ENCODE measurements at regions not wholly inside any gene's neighbourhood (a gene's known extent, or its start where the extent isn't known, plus 50 kb on each side); places are given as distances from the start of the nearest gene placed in this dataset.

DNA sequence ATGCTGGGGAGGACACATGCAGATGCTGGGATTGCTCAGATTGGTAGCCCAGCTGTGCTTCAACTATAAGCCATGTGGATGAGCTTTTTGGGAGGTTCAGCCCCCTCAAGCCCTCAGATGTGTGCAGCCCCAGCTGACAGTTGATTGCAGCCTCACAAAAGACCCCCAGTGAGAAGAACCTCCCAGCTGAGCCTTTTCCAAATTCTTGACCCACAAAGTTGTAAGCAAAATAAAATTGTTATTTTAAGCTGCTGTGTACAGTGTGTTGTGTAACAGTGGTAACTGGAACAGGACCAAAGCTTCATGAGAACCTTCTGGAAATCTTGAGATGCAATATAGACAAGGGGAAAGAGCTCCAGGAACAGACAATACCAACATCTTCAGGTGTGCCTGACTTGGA lies 156.8 kb upstream of the IRX3 start:
- no peak for DNase-seq (ENCODE audit: low read depth)

DNA sequence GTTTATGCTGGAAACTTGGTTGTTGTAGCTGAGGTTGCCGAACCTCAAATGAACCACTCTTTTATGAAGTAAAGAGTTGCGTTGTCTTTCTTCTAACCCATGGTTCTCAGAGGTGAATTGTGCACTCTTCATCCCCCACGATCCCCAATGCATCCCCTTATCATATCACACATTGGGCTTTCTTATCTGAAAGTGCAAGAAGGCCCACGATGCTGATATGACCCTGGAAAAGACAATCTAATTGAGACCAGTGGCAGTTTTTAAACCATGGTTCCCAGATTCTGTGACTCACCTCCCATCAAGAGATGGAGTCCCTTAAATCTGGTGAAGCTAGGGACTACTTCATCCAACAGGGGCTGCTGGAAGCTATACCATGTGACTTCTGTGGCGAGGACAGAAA lies 156.3 kb upstream of the IRX3 start:
- no peak for DNase-seq (ENCODE audit: low read depth)

DNA sequence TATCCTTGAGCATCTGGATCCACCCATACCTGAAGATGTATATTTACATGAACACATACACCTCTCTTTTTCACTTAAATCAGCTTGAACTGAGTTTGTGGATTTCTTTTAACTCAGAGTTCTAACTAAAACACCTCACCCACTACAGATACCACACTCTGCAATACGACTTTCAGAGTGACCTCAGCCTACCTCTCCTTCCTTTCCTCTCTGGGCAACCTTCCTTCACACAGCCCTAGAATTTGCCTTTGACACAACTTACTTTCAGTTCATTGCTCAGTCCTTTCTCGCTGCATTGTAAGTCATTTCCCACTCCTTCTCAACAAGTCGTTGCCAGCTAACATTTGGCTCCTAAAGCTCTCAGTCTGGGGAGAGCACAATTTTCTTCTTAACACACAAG lies 151.9 kb upstream of the IRX3 start:
- no peak for DNase-seq (ENCODE audit: low read depth)

DNA sequence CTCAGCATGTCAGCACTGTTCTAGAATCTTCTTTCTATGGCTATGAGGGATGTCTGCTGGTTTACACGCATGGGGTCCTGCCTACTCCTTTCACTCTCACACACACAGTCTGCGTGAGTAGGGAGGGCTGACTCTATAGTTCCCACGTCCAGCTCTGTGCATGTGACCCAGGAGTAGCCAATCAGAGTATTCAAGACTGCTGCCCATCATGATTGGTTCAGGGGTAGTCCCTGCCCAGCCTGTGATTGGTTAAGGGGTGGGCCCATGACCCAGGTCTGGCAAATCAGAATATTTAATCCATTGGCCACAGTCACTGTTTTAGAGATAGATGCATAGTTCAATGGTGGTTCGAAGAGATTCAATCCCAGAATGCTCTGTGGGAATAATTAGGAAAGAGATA lies 151.3 kb upstream of the IRX3 start:
- no peak for DNase-seq (ENCODE audit: low read depth)

DNA sequence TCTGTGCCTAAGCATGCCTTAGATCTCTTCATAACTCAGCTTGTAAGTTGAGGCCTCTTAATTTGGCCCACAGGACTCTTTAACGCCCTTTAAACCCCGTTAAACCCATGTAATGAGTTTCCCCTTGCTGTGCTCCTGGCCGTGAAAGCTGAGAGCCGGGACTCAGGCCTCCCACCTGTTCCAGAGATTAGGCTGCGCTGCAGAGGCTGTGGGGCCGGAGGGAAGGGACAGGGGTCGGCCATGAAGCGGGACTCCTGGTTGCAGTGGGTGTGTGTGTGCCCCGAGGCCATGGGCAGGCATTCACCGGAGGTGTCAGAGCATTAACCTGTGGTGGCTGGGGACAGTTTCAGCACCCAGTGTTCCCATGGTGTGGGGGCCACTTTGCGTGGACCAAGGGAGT lies 150.8 kb upstream of the IRX3 start:
- no peak for DNase-seq (ENCODE audit: low read depth)

DNA sequence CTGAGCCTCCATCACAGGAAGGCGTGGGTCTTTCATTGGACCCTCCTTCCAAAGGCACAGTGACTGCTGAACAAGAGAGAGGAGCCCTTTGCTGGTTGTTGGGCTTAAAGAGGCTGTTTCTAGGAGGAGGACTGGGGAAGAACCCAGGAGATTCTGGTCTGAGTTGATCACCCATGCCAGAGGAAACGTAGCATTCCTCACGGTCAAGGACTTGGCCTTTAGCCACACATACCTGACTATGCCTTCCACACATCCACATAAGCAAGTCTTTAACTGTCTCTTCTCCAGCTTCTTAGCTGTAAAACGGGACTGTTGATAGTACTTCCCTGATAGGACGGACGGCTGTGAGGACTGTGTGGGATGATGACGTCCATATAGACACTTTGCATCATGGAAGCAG lies 149.8 kb upstream of the IRX3 start:
- no peak for DNase-seq (ENCODE audit: low read depth)

DNA sequence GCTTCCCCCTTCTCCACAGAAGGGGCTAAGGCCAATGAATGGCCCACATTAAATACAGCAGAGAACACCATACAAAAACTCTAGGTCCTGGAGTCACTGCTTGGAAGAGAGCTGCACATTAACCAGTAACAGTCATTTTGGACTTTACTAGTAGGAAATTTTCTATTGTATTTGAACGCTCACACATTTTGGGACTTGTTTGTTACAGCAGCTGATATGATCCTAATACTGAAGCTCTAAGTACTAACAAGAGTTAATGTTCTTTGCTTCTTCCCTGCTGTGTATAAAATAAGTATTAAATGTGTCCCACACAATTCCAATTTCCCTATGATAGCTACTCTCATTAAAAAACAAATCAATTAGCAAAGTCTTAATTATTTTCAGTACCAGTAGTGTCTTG lies 148.3 kb upstream of the IRX3 start:
- DNase-seq (ENCODE audit: low read depth): no peak

DNA sequence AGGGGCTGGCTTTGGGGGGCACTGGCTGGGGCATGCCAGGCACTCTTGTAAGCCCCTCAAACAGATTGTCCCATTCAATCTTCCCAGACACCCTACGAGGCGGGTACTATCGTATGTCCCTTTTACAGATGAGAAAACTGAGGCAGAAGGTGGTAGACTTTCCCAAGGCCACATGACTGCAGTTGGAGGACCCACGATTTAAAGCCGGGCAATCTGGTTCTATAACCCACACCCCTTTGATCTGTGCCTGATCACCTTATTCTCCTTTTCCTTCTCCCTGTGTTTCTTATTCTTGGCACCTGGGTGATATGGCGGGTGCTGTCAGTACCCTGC lies 146.3 kb upstream of the IRX3 start:
- DNase-seq (ENCODE audit: low read depth): no peak

DNA sequence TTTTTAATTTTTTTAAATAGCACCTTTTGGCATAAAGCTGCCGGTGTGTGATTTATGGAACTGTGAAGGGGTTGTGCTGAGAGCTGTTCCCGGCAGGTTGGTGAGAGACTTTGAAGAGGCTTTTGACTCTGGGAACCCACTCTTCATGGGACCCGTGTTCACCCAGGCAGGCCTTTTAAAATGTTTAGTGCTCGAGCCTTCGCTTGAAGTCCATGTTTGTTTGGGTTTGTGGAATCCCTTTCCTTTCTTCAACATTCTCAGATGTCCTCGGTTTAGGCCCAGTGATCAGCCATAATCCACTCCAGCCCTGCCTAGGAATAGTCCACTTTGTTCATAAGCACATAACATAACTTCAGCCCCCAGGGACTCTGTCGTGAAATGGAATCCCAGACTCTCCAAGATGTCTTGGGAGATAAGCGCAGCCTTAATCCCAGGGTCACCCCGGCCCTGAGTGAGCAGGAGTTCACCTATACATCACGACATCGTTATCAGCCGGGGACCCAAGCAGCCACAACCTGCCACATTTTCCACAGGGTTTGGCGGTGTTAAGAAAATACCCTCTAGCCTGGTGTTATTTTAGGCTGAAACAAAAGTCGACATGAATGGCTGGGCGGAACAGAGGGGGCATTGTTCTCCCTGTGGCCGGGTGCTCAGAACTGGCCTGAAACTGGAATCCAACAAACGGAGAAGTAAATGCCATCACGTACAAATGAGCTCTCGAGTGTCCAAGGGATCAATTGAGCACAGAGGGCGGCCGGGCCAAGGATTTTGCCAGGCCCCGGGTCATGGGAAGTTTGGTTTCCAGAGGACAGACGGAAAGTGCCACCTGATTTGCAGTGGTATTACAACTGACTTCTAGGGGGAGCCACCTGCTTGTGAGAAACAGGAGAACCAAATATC lies 145.7 kb upstream of the IRX3 start:
- no peak for DNase-seq (ENCODE audit: low read depth)

DNA sequence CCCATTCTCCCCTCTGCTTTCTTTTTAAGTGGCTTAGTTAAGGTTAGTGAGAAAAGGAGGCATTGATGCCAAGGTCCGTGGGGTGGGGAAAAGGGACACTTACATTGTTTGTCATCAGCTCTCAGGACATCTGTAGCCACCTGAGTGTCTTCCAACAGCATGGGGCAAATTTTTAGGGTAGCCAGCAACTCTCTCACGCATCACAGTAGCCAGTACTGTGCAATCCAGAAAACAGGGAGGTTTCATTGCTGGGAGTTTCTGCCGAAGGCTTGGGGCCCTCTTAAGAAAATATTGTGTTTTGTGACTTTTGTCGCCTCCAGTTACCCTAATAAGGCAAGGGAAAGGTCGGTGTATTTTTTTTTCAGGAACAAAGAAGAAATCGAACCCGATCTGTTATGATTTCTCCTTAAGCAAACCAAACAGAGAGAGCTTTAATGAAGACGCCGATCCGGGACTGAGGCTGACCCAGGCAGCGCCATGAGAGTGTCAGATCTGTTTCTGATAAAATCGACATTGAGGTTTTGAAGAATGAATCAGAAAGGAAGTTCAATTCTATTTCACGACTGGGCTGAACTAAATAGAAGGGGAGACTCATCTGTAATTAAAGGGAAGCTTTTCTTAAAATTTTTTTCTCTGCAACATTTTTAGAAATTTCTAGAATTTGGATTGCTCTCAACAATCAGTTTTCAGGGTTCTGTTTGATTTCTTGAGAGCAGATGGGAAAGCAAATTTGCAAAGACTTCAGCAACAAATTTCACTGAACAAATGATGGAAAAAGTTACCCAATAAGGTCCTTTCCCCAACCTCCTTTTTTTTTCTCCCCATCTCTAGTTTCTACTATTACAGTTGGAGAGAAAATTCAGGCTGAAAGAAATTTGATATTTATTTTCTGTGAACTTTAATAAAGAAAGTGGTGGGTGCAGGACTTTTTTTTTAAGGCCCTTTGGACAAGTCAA lies 144.7 kb upstream of the IRX3 start:
- no peak for DNase-seq (ENCODE audit: low read depth)

DNA sequence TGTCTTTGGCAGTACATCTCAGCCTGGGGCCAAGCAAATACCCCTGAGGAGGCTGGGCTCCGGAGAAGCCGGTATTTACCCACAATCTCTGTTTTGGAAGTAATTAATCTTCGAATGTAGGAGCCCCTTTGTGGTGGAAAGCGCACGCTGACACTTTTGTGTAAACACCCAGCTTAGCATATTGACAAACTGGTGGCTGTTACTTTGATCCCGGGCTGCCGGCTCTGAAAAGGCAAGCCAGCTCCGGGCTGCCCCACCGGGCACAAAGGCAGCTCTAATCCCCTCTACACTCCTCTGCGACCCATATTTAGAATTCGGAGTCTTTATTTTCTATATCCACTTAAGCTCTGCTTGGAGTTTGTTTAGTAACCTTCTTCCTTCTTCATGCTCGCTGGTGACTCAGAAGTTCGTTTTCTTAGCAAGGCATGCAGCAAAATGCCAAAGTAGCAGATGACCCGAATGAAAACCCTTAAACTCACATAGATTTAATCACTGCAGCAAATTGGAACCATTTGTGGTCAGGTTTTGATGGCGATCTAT lies 144.0 kb upstream of the IRX3 start:
- DNase-seq (ENCODE audit: low read depth): no peak

DNA sequence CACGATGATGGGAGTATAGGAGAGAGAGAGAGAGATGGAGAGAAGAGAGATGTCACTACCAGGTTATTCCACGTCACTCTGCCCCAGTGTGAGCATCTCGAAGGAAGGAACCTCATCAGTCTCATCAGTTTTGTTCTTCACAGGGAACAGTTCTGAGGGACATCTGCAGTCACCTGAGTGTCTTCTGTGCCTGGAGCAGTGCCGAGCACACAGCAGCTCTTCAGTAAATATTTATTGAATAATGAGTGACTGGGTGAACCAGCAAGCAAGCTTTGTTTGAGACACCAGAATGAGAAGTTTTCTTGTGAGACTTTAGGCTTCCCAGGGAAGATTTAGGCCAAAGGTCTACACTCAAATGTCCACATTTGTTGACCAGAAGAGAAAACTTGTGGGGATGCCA lies 142.4 kb upstream of the IRX3 start:
- DNase-seq (ENCODE audit: low read depth): no peak

DNA sequence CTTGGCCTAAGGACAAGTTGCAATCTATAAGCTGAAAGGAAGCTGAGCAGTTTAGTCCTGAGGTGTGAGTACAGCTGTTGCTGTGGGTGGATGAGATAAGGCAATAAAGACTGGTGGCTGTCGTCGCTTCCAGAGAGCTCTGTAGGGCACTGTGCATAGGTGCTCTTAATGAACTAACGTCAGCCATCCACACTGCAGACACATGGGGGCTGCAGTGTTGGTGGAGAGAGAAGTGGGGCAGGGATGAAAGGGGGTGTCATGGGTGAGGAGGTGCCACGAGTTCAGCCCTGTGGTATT lies 139.9 kb upstream of the IRX3 start:
- no peak for DNase-seq (ENCODE audit: low read depth)

DNA sequence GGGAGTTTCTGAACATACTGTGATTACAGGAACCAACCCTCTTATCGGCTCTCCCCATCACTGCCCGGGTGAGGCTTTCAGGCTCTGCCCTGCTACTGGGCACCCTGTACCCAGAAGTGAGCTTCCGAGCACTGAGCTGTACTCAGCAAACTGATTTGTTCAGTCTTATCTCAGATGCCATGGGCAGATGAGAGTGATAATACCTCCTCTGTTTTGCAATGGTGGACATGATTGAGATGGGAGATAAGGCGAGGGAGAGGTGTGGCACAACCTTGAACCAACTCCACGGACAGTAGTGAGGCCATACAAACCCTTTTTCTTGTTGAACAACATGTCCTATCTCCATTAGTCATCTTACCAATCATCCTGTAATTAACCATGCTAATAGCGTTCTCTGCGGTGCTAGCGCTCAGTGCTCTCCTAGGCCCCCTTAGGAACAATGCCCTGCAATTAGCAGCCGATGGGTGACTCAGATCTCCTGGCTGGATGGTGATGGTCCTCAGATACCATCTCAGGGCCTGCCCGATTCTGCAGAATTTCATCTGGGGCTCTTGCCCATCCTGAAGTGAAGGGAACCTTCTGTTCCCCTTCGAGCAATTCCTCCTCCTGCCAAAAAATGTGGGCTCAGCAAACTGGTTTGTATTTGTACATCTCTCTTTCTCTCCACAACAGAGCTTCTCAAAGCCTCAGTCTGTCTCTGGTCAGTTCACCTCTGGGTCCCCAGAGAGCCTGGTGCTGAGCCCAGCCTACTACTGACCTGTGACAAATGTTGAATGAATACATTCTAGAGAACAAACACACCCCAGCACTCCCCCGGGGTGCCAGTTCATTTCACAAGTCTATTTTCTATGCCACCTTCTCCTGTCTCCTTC lies 139.3 kb upstream of the IRX3 start:
- DNase-seq (ENCODE audit: low read depth): no peak

DNA sequence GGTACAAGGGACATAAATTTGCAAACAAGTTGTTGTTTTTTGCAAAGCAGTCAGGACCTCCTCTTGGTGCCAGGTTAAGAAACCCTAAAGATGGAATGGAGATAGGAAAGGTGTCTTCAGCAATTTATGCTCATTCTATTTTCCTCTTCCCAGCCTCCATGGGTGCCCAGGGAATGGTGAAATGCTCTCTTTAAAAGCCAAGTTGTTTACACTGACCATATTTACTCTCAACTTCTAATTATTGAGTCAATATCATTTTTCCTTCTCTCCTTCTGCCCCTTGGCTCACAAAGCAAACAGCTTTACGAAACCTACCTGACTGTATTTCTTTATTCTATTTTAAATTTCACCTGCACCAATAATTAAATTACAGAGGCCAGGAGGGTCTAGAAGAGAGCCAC lies 138.5 kb upstream of the IRX3 start:
- DNase-seq (ENCODE audit: low read depth): no peak

DNA sequence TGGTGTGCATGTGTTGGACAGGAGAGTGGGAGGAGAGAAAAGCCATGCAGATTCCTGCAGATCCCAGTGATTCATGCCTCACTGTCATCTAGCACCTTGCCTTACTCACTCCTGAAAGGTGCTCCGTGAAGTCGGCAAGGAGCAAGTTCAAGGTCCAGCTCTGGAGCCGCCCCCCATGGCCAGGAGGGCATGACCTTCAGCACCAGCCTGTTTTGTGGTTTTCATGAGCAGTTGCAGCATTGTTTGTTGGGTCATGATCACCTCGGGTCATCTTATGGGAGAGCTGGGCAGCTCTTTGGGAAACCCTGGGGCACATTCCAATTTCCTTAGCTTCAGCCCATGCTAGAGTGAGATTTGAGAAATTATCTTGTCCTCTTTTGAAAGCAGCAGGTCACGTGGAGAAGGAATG lies 137.5 kb upstream of the IRX3 start:
- DNase-seq (ENCODE audit: low read depth): no peak

DNA sequence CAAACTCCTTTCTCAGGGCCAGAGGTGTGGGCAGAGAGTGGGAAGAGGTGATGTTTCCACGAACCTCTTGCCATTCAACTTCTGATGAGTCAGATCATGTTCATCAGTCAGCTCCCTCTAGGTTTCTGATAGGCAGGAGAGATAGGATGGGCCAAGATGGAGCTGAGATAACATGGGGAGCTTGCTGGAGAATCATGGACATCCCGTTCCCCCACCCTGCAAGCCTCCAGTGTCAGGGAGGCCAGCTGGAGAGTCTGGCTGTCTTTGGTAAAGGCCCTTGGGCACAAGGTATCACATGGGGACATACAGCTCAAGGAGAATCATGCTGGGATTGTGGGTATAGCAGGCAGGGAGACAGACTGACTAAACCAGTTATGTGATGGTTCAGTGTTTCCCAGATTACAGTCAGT lies 136.0 kb upstream of the IRX3 start:
- DNase-seq (ENCODE audit: low read depth): no peak

DNA sequence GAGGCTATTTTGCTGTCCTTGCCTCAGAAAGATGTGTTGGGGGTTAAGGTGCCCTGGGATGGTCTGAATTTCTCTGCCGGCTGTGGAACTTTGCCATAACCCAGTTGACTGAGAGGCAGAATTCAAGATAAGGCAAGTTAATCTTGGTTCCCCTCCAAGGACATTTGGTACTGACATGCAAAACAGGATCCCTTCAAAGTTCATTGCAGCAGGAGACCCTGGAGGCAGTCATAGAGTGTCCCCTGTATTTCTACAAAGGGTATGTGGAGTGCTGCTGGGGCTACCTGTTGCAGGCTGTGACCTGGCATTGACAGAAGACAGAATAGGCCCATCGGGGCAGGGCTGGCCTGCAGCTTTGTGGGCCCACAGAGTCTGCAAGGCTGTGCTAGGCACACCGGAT lies 135.6 kb upstream of the IRX3 start:
- no peak for DNase-seq (ENCODE audit: low read depth)

DNA sequence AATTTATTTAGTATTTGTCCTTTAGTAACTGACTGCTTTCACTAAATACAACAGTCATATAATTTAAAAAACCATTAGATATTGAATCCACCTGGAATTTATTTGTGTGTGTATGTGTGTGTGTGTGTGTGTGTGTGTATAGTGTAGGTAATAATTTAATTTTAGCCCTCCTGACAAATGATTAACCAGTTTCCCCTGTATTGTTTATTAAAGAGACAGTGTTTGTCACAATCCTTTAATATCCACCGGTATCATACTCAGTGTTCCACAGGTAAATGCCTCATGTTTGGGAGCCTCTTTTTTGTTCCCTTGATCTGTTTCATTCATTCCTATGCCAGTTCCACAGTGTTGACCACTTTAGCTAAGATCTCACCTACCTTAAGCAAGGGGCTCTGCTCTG lies 134.6 kb upstream of the IRX3 start:
- DNase-seq (ENCODE audit: low read depth): no peak

DNA sequence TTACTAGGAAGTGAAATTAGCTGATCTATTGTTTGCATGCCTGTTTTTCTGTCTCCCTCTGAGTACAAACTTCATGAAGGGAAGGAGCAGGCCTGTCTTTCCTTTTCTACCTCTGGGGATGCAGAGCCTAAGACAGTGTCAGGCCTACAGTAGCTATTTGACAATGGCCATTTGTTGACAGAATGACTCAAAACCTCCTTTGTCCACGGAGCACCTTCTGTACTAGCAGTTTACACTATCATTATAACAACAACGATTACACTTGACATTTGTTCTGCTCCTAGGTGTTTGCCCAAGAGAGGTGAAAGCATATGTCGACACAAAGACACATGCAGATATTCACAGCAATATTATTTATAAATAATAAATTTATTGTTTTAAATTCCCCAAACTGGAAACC lies 132.3 kb upstream of the IRX3 start:
- no peak for DNase-seq (ENCODE audit: low read depth)

DNA sequence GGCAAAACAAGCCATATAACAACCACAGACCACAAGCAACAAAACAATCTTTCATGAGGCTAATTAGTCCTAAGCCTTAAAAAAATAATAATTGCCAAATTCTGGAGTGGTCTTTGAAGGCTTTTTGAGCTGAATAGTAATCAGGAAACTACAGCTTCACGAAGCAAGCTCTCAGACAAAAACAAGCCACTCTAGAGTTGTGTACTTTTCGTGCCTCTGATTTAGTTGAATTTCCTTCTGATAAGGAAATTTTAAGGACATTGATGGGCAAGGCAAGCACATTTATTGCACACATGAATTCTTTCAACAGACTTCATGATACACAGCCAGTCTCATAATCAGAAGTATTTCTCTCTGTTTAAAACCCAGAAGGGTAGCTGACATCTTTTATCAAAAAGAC lies 130.8 kb upstream of the IRX3 start:
- DNase-seq (ENCODE audit: low read depth): no peak

DNA sequence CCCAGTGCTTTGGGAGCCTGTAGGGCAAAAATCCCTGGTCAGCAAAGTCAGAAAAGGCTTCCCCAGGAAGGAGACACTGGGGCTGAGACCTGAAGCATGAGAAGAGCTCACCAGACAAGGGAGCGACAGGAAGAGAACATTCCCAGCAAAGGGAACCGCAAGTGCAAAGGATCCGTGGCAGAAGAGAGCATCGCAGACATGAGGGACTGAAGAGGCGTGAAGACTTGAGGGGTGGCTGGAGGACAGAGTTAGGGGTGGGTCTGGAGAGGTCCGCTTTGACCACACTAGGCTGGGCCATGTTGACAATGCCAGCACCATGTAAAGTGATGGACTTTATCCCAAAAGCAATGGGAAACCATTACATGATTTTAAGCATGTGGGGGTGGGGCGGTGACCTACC lies 128.1 kb upstream of the IRX3 start:
- no peak for DNase-seq (ENCODE audit: low read depth)

Data from Daoy (cell line).